KBM-7 (cell line): ENCODE measurements at regions not wholly inside any gene's neighbourhood (a gene's known extent, or its start where the extent isn't known, plus 50 kb on each side); places are given as distances from the start of the nearest gene placed in this dataset.

Source experiments
- DNase-seq: peaks from one replicate; pipeline ENCODE4 v3.0.0-alpha.2; 2015
- in situ Hi-C: fragments of 300-500 bp; cut with MboI; formaldehyde crosslinking; loops from 2 replicates; pipeline ENCODE4 v1.14.3; 2020; ENCODE audit warnings: low sequenced_read_pairs, low pct_unique_long_range_greater_than_20kb, mixed read lengths

DNA sequence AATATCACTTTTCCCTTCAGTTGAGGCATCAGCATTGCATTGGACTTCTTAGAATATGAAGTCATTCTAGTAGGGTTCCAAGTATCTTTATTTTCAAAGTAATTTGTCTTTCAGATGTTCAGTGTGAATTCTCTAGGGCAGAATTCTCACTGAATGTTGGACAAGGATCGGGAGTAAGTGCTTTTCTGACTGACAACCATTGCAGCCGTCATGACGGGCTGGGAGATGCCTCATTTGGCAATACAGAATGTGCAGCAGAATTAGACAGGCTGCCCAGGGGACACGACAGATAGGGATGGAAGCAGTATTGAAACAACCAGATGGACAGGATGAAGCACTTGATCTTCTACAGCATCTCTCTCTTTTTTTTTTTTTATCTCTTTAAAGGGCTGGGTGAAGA, 129.0 kb downstream of the ICE1 start:
- no peak for DNase-seq
- in situ Hi-C loops, result no loop called here

GRCh38 chr5:5546408-5546807, 123.9 kb downstream of the ICE1 start:
- no peak for DNase-seq
- in situ Hi-C loops, result no loop called here

GRCh38 chr5:5544094-5544663, 121.7 kb downstream of the ICE1 start:
- in situ Hi-C loops, result no loop called here
- DNase-seq, result no peak

GRCh38 chr5:5542654-5543053, 120.2 kb downstream of the ICE1 start:
- DNase-seq, result no peak

DNA sequence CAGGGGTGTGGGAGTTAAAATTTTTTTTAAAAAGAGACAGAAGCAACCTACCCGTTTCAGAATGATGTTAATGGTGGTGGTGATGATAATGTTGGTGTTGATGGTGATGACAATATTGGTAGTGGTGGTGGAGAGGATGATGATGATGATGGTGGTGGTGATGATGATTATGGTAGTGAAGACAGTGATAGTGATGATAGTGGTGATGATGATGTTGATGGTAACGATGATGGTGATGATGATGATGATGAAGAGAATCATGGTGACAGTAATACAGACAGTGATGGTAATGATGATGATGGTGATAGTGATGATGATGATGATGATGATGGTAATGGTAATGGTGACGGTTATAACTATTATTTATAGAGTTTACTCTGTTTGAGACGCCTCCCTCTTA, 117.6 kb downstream of the ICE1 start:
- no peak for DNase-seq
- in situ Hi-C loops, result no loop called here

More at GRCh38 chr5:5542654-5543053, 120.2 kb downstream of the ICE1 start:
- in situ Hi-C loops, result no loop called here
